Germinal center (tissue), 1 donor: ENCODE measurements at regions not wholly inside any gene's neighbourhood (a gene's known extent, or its start where the extent isn't known, plus 50 kb on each side); places are given as distances from the start of the nearest gene placed in this dataset.
"Not testable (repeated sequence)": the region's sequence is repeated elsewhere in the genome, so short reads cannot be mapped to it uniquely, and the experiment has no call there.

Source experiments
- DNase-seq: peaks from one replicate; pipeline ENCODE4 v3.0.0; 2012; ENCODE audit warnings: mixed read lengths, low spot score

DNA sequence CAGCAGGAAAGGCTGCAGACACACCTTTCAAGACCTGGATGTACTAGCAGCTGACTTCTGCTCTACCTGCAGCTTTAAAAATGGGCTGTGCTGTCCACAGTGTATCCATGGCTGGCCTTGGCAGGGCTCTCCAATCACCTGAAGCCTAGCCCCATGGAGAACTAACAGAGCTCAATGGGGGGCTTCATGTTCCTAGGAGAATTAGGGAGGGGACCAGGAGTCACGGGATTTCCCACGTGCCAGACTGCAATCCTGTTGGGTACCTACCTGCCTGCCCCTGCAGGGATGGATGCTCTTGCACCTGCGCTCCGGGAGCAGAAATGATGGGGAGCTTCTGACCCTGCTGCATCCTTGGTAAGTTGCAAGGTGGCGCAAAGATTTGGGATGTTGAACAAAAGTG is 462.1 kb downstream of the ICE1 start:
- DNase-seq, result no peak

DNA sequence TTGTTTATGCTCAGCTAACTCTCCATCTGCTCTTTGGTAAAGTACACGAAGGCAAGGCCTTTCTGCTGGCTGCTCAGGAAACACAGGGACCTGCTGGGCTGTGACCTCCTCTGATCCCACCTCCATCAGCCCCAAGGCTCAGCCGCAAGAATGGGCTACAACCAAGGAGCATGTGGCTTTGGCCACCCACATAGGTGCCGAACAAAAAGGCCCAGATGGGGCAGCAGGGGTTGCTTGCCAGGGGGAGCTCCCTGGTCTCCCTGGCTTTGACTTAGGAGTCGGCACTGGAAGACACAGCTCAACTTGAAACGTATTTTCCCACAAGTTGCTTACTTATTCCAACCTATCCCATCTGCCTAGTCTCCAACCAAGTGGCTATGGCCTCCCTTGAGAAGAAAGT is 461.1 kb downstream of the ICE1 start:
- DNase-seq, result no peak

DNA sequence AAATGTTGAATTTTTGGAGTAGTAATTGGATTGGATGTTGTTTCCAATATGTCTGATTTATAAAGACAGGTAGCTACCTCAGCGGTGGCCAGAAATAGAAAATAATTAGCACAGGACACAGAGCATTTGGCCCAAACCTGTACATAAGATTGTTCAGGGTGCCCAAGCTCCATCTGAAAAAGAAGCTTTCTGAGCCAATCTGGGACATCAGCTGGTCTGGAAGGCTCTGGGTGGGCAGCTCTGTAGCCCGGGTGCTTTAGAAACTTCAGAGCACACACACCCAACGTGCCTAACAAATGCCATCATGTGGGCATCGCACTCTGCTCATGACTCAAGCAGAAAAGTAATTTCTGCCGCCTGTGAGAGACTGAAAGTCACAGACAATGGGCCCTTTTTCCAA is 460.7 kb downstream of the ICE1 start:
- DNase-seq, result no peak

DNA sequence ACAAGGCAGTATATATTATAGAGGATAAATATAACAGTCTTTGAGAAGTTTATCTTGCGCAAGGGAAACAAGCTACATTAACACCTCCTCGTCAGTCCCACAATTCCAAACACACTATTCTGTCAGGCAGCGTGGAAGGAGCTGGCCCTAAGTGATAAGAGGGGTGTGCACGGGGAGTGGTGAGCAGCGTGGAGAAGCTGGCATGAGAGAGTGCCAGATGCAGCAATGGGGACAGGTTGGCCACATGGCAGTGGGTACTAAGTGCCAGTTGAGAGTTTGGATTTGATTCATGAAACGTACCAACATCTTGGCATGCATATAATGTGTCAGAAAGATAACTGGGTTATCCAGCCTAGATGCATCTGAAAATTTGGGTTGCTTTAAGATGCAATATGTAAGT is 460.2 kb downstream of the ICE1 start:
- no peak for DNase-seq

DNA sequence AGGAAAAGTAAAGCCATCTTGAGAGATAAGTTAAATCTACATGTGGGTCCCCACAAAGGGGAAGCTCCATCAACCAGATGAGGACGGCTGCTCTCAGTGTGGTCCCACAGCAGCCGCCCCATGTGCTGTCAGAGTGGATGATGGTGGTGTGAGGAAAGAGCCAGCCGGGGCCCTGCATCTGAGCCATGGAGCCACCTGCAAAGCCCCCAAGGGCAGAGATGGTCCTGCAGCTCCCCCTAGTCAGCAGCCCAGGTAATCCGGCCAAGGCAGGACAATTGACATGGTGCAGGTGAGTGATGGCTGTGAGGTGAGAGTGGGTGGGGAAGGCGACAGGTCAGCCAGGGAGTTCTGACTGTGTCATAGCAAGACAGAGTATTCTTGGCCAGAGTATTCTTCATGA is 458.8 kb downstream of the ICE1 start:
- peak; percentile 10 for DNase-seq

DNA sequence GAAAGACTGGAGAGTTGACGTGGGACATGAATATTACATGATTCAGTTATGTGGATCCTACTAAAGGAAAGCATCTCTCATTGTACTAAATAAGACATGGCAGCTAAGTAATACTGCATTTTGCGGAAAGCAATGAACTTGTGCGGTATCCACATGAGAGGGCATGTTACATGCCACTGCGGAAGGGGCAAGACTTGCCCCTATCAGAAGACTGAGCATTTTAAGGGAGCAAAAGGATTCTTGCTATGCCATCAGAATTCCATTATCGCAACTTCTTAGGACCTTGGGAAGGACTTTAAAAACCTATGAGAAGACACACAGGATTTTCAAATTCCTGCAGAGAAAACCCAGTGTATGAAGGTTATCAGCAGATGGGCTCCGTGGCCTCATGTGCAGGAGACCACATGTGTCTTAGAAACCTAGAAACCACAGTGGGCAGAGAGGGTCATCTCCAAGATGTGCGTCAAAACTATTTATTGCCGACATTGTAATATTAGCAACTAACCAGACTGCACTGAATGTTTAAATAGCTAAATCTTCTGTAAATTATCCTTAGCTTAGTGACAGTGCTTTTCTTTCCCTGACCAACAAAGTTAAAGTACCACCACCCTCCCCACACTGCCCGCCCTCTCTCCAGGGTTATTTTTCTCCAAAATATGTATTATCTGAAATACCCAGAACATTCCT is 457.7 kb downstream of the ICE1 start:
- DNase-seq, result no peak

DNA sequence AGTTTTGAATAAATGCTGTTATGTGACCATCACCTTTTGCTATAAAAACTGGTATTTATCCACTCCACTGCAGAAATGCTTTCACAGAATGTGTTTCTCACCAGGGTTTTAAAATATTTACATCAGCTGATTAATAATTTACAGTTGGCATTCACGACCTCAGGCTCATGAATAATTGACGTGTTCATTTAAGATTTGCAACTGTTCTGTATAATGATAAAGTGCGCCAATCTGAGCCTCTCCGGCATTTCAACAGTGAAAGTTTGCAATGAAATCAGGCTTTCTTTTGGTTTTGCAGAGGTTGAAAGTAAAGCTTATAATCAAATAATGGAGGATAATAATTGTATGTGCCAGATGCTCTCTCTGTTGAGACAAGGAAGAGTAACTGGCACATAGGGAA is 434.9 kb downstream of the ICE1 start:
- no peak for DNase-seq

DNA sequence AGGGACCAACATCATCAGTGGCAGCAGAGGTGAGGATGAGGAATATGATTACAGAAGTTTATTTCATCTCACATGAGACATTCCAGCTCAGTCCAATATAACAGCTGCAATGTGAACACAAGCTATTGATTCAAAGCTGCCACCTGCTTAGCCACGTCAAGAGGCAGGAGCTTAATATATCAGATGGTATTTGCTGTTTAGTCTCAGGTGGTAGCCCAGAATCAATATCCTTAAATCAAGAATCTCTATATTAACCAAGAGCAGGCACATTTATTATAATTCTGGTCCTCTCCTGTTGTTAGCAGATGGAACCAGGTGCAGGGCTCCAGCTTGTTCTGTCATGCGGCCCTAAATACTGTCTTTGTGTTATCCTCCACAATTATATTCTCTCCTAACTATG is 431.6 kb downstream of the ICE1 start:
- DNase-seq, result no peak

DNA sequence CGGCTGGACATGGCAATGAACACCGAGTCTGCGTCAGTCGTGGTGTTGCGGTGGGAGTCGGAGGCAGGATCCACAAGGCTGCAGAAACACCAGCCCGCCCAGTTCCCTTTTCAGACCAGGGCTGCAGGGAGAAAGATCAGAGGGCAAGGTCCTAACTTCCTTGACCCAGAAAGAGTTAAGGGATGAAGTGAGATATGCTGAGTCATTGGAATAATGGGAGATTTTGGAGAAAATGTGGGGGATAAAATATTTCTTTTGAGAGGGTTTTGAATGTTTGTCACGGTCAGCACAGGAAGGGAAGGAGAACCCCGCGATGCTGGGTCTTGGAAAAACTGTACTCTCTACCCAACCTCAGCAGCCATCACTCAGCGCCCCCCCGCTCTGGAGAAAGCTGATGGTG is 416.0 kb downstream of the ICE1 start:
- DNase-seq, result no peak

DNA sequence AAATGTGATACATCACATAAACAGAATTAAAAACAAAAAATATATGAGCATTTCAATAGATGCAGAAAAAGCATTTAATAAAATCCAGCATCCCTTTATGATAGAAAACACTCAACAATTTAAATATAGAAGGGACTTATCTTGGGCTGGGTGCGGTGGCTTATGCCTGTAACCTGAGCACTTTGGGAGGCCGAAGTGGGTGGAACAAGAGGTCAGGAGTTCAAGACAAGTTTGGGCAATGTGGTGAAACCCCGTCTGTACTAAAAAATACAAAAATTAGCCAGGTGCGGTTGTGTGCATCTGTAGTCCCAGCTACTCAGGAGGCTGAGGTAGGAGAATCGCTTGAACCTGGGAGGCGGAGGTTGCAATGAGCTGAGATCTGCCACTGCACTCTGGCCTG is 409.1 kb downstream of the ICE1 start:
- not testable (repeated sequence) for DNase-seq

DNA sequence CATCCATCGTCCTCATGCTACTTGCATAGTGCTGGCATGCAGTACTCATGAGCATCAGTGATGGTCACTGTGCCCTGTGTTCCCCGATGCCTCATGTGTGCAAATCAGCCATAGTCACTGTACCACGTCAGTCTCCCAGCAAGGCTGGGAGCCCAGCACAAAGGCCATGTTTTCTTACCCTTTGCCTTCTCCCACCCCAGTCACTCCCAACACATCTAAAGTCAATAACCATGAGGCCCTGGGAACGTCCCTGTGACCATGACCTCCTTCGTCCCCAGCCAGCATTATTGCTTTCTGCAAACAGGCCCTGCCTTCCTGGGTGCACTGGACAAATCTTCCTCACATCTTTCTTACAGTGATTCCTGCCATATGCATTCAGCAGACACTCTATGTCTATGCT is 406.1 kb downstream of the ICE1 start:
- DNase-seq, result no peak

DNA sequence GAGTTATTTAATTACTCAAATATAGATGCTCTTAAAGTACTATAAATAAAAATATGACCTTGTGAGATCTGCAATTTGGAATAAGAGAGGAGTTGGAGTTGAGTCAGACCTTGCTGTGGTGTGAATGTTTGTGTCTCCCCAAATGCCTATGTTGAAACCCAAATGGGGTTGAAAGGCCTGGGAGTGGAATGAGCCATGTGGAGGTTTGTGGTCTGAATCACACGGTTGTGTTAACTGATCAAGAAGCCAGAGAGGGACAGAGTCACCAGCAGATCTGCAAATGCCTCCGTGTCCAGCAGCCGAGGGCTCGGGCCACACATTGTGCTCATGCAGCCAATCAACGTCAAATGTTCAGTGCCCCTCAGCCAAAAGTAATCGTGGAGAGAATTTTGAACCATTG is 404.4 kb downstream of the ICE1 start:
- DNase-seq, result no peak

DNA sequence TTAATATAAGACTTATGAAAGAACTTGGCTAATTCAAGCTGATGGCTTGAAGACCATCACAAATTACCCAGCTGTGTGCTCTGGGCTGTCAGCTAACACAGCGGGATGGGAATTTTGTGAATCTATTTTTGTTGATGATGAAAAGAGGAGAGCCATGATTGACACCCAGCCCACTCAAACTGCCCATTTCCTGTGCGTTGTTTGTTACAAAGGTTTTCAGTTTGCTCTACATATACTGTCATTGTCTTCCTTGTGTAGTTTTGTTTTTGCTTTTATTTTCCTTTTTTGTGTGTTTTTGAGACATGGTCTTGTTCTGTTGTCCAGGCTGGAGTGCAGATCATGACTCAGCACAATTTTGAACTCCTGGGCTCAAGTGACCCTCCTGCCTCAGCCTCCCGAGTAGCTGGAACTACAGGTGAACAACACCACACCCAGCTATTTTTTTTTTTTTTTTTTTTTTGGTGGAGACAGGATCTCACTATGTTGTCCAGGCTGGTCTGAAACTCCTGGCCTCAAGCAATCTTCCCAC is 400.3 kb downstream of the ICE1 start:
- no peak for DNase-seq

DNA sequence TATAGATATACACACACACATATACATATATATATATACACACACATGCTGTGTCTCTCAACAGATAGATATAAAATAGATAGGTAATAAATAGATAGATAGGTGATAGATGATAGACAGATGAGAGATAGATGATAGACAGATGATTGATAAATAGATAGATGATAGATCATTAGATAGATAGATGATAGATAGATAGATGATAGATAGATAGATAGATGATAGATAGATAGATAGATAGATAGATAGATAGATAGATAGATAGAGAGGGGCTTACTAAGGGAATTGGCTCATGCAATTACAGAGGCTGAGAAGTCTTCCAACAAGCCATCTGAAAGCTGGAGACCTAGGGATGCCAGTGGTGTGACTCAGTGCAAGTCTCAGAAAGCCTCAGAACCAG is 394.5 kb downstream of the ICE1 start:
- no peak for DNase-seq

DNA sequence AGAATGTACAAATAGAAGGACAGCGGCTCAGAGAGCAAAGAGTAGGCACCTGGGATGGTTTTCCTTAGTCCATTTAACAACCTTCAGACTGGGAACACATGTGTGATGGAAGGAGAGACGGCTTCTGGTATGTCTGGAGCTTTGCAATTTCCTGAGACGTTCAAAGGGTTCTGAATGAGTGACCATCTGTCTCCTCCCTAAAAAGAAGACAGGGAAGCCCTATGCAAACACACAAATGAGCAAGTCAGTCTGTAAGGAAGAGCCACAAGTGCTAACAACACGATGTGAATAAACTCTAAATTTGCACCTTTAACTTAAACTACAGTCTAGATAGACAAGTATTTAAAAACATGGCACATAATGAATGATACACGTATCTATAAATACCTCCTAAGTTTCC is 391.0 kb downstream of the ICE1 start:
- no peak for DNase-seq

DNA sequence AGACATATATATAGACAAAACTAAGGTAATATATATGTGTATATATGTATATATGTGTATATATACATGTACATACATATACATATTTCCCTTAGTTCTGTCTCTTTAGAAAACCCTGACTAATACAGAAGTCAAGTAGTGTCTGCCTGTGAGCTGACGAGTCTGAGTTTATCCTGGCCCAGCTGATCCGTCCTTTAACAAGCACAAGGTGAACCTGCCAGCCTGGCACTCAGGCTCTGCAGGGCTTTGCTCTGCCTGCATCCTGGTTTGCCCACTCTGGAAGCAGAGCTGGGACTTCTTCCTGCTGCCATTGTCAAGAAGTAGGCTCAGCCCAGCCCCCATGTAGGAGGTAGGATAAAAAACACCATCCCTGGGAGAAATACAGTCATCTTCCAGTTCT is 388.0 kb downstream of the ICE1 start:
- DNase-seq, result no peak

DNA sequence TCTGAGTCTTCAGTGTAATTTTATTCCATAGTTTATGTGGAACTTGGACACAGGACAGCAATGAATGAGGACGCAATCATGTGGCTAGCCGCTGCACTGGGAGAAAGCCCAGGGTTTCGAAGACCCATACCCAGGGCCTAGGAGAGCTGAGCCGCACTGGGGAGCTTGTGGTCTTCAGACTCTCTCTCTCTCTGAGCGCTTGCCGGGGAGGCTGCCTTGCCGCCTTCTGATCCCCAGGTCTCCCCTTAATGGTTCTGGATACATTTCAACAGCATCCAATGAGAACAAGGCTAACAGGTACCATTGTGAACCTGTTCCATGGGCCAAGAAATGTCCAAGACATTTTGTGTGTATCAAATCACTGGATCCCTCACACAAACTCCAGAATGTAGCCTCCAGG is 383.4 kb downstream of the ICE1 start:
- DNase-seq, result no peak

DNA sequence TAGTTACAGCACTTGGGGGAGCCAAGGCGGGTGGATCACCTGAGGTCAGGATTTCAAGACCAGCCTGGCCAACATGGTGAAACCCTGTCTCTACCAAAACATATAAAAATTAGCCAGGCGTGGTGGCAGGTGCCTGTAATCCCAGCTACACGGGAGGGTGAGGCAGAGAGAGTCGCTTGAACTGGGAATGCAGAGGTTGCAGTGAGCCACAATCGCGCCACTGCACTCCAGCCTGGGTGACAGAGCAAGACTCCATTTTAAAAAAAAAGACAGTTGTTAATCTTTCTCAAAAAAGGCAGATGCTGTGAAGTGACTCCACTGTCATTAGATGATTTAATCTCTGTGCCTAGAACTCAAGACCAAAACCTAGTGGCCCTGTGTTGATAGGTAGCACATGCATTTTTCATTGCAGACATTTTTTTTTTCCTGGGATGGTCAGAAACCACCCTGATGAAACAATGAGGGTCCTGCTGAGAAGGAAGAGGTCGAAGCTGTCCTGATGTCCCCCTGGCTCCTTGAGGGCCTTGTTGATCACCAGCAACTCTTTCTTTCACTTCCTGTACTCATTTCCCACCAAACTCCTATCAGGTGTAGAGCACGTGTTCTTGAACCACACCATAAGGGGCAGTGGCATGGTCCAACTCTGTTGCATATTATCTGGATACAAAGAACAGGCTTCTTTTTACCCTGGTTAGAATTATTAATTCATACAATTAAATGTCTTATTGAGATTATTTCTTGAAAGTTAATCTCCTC is 382.2 kb downstream of the ICE1 start:
- DNase-seq, result no peak

DNA sequence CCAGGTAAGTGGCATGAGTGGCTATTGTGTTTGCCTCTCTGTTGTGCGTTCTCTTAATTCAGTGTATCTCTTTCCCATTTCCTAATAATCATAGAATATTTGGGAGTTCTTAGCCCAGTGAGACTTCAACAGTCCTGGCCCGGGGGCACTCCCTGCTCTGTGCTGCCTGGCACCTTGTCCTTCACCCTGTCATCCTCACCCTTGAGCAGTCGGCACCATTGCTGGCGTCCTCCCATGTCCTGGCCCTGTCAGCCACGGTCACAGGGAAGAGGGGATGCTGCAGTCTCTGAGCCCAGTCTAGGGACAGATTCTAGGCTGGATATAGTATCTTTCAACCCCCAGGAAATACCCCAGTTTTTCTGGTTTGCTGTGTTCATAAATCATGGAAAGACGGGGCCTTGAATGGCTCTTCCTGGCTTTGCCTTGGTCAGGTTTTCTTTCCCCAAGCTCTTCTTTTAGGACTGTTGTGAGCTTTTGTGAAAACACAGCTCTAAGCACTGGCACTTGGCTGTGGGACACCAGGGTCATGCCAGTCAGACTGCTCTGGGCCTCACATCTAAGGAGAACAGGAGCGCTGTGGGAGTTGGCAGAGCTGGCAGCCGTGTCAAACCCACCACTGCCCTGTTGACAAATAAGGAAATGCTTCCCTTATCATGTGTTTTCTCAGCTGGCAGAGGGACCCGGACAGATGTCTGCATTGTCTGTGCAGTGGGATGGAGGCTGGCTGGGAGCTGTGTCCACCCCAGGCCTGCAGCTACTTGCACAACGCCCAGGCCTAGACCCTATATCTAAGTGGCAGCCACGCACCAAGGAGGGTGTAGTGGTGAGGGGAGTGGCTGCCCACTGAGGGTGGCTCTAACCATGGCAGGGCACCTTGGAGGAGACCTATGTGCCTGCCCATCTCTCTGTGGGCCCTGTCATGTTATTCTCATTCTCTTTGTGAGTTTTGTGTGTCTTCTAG is 378.6 kb downstream of the ICE1 start:
- no peak for DNase-seq

DNA sequence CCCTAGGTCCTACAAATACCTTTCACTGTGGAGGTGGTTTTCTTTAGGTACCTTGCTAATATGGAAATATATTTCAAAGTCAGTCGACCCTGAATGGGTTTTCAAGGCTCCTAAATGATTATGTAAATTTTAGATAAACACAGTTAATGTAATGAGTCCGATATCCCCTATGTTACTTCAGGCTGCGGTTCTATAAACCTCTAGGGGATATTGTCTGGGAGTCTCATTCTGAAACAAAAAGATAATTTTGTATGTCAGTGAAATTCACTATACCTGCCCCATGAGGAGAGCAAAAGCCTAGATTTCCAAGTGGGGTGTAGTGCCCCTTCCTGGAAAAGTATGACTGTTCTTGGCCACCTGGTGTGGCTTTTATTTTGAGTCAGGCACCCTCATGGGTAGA is 377.3 kb downstream of the ICE1 start:
- DNase-seq, result no peak

DNA sequence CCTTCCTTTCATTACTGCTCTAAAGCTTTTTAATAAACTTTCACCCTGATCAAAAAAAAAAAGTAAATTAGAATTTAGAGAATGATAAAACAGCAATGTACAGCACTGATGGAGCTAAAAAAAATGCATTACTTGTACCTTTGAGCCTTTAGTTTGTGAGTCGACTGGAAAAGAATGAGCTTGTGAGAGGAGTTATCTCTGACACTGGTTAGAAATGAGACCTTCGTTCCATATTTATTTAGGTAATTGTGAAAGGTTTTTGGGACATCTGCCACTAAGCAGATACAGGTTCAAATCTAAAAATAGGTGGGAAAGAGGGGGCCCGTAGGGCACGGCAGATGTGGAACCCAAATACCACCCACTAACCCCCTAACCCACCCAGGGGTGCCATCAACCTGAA is 376.8 kb downstream of the ICE1 start:
- no peak for DNase-seq

DNA sequence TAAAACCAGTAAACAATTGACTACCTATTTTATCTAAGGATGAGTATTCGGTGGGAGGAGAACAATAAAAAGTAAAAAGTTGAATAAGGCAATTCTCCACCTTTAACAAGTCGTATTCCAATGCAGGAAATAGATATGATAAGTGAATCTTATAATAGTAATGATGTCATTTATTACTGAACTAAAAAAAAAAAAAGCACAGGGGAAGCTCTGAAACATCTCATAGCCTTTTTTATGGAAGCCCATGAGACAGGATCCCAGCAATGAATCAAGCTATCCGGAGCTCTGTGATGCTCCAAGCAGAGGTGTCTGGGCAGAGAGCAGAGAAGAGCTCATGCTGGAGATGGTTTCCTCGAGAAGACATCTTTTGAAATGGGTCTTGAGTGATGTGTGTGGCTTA is 376.0 kb downstream of the ICE1 start:
- no peak for DNase-seq

DNA sequence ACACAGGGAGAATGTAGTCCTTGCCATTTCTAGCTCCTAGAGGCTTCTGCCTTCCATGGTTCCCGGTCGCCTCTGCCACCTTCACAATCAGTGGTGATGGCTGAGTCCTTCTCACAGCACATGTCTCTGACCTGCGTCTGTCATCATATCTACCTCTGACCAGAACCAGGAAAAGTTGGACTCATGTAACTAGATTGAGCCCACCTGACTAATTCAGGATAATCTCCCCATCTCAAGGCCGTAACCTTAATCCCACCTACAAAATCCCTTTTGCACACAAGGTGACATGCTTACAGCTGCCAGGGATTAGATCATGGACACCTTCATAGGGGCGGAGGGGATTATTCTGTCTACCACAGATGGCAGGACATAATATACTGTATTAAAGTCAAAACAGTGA is 375.6 kb downstream of the ICE1 start:
- DNase-seq, result no peak
